HCT116 (cell line): ENCODE measurements at regions not wholly inside any gene's neighbourhood (a gene's known extent, or its start where the extent isn't known, plus 50 kb on each side); places are given as distances from the start of the nearest gene placed in this dataset.

Source experiments
- CEBPB ChIP-seq: IDR thresholded peaks from 2 replicates; pipeline ENCODE4 v1.6.1; 2012; ENCODE audit warnings: low read depth
- CTCF ChIP-seq, 3 experiments: fragments of 200-600 bp in 1 of 3; sonication (generic) in 1 of 3; IDR thresholded peaks in 2 of 3; conservative IDR thresholded peaks in 1 of 3; 2 replicates each; pipeline ENCODE4 v1.5.1; 2012 to 2017; ENCODE audit warnings: low read depth in 2 of 3, low read length in 2 of 3, antibody characterized with exemption in 1 of 3, borderline replicate concordance in 1 of 3, control low read depth in 1 of 3, mild to moderate bottlenecking in 1 of 3, mixed read lengths in 1 of 3, mixed run types in 1 of 3, moderate library complexity in 1 of 3; ENCODE audit not compliant: insufficient read depth in 1 of 3
- REST ChIP-seq: IDR thresholded peaks from 2 replicates; pipeline ENCODE4 v1.6.1; 2012; ENCODE audit warnings: low read depth

- TF ChIP-seq CTCF (IDR thresholded peaks at IDR 0.05 in 2 of 3, conservative IDR thresholded peaks at IDR 0.05 in 1 of 3; ENCODE audit: borderline replicate concordance in 1 of 3, insufficient read depth in 1 of 3, low read depth in 2 of 3, low read length in 2 of 3) (no peak), CEBPB (no peak), REST (no peak)
Observed at GRCh38 chr6:92564376-92564775, 855.0 kb downstream of the EPHA7 start.
